ENCODE measurements at regions not wholly inside any gene's neighbourhood (a gene's known extent, or its start where the extent isn't known, plus 50 kb on each side); places are given as distances from the start of the nearest gene placed in this dataset.
"Not testable (repeated sequence)": the region's sequence is repeated elsewhere in the genome, so short reads cannot be mapped to it uniquely, and the experiment has no call there.

DNA sequence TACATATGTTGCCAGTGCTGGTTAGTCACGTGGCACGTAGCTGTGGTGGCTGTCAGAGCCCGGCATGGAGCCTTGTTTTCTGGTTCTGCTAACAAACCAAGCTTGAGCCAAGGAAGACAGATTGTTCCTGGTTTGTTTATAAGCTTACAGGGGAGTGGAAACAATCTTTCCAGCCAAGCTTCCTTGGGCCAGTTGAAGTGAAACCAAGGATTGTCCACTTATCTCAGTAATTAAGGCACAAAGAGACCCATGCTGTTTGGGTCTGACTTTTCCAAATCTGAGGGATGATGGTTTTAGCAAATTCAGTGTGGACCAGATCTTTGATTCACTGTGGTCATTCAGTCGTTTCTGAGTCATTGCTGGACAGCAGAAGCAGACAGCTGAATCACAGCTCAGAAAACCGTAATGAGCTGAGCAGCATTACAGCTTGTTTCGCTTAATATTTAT is 297.3 kb upstream of the COBL start:
- no peak for DNase-seq (ENCODE audit: low spot score)
- TF ChIP-seq CTCF (IDR thresholded peaks at IDR 0.05; ENCODE audit: extremely low read depth, insufficient read depth, missing control alignments): no peak
- in situ Hi-C loops (cut with MboI; ENCODE audit: low pct_unique_long_range_greater_than_20kb, low sequenced_read_pairs, unreplicated experiment): no loop called here

GRCh38 chr7:51611937-51612336 is 295.3 kb upstream of the COBL start:
- no peak for DNase-seq (ENCODE audit: low spot score)
- in situ Hi-C loops (cut with MboI; ENCODE audit: low pct_unique_long_range_greater_than_20kb, low sequenced_read_pairs, unreplicated experiment): no loop called here
- TF ChIP-seq CTCF (IDR thresholded peaks at IDR 0.05; ENCODE audit: extremely low read depth, insufficient read depth, missing control alignments): no peak

GRCh38 chr7:51607447-51607846 is 290.8 kb upstream of the COBL start:
- in situ Hi-C loops (cut with MboI; ENCODE audit: low pct_unique_long_range_greater_than_20kb, low sequenced_read_pairs, unreplicated experiment): no loop called here
- no peak for TF ChIP-seq CTCF (IDR thresholded peaks at IDR 0.05; ENCODE audit: extremely low read depth, insufficient read depth, missing control alignments)
- no peak for DNase-seq (ENCODE audit: low spot score)

DNA sequence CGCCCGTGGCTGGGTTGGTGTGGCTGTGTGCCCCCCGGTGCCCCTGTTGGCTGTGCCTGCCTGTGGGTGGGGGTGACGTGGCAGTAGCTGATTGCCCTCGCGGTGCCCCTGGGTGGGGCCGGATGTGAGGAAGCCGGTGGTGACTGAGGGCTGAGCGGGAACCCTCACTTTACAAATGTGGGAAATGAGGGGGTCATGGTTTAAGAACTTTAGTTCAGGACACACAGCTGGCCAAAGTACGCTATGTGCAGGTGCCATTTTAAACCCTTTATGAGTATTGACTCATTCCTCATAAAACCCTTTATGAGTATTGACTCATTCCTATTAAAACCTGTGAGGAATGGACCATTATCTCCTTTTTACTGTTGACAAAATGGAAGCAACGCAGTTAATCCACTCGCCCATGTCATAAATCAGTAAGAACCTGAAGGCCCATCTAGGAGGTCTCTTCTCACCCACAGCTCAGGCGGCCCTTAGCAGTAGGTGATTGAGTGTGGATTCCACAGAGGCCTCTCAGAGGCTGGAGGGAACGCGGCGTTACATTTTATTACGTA is 290.1 kb upstream of the COBL start:
- DNase-seq (ENCODE audit: low spot score): no peak
- in situ Hi-C loops (cut with MboI; ENCODE audit: low pct_unique_long_range_greater_than_20kb, low sequenced_read_pairs, unreplicated experiment): no loop called here
- no peak for TF ChIP-seq CTCF (IDR thresholded peaks at IDR 0.05; ENCODE audit: extremely low read depth, insufficient read depth, missing control alignments)

DNA sequence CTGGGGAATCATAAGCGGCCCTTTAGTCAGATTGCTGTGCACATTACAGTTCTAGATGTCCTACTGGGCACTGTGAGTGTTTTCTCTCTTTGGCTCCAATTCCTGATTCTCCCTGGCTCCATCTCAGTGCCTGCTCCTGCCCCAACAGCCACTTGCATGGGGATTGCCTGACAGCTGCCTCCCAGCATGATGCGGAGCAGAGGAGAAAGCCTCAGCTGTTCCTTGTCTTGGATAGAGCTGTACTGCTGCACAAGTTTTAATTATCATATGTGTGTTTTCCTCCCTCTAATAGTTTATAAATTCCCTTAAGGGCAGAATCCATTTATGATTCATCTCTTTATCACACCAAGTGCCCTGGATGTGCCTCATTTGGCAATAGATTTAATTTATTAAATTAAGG is 285.8 kb upstream of the COBL start:
- DNase-seq (ENCODE audit: low spot score): no peak
- in situ Hi-C loops (cut with MboI; ENCODE audit: low pct_unique_long_range_greater_than_20kb, low sequenced_read_pairs, unreplicated experiment): no loop called here
- TF ChIP-seq CTCF (IDR thresholded peaks at IDR 0.05; ENCODE audit: extremely low read depth, insufficient read depth, missing control alignments): no peak

- no peak for DNase-seq (ENCODE audit: low spot score)
- in situ Hi-C loops (cut with MboI; ENCODE audit: low pct_unique_long_range_greater_than_20kb, low sequenced_read_pairs, unreplicated experiment): no loop called here
- TF ChIP-seq CTCF (IDR thresholded peaks at IDR 0.05; ENCODE audit: extremely low read depth, insufficient read depth, missing control alignments): no peak
Measured at GRCh38 chr7:51601461-51601860, 284.9 kb upstream of the COBL start.

DNA sequence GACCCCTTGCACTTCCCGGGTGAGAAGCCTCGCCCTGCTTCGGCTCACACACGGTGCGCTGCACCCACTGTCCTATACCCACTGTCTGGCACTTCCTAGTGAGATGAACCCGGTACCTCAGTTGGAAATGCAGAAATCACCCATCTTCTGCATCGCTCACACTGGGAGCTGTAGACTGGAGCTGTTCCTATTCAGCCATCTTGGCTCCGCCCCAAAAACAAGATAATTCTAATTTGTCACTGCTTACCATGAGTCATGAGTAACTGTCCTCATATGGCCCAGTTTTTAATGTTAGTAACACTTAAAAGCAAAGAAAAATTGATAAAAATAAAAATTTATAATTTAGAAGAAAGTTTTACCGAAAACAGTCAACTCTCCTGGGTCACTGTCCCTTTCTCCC is 283.3 kb upstream of the COBL start:
- in situ Hi-C loops (cut with MboI; ENCODE audit: low pct_unique_long_range_greater_than_20kb, low sequenced_read_pairs, unreplicated experiment); DNase-seq (ENCODE audit: low spot score): not testable (repeated sequence)
